ENCODE measurements at regions not wholly inside any gene's neighbourhood (a gene's known extent, or its start where the extent isn't known, plus 50 kb on each side); places are given as distances from the start of the nearest gene placed in this dataset.

DNA sequence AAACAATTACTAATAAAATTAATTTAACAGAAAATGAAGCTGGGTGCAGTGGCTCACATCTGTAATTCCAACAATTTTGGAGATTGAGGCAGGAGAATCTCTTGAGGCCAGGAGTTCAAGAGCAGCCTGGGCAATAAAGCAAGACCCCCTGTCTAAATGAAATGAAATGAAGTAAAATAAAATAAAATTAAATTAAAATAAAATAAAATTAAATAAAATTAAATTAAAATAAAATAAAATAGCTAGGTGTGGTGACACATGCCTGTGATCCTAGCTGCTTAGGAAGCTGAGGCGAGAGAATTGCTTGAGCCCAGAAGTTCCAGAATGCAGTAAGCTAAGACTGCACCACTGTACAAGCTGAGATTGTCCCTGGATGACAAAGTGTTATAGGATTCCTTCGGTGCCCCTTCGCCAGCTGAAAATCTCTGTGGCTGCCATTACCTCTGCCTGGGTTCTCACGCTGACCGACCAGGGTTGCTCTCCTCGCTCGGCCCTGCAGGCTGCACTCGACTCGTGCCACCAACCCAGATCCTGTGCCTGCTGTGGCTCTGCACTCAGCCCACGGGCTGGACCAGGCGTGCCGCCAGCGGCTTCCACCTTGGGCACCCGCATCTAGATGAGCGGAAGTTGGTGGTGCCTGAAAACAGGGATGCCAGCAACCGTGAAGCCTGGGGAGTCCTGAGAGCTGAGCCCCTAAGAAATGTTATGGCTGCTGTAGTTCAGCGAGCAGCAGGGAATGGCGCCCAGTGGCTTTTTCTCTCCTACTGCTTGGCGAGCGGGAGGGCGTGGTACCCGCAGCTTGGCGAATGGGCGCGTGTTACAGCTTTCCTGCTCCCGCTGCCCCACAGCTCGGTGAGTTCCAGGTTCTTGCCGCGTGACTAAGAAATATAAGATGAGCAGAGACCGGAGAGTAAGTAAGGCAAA lies 539.2 kb upstream of the PCDH9 start (continued):
- TF ChIP-seq, protein P1, sequence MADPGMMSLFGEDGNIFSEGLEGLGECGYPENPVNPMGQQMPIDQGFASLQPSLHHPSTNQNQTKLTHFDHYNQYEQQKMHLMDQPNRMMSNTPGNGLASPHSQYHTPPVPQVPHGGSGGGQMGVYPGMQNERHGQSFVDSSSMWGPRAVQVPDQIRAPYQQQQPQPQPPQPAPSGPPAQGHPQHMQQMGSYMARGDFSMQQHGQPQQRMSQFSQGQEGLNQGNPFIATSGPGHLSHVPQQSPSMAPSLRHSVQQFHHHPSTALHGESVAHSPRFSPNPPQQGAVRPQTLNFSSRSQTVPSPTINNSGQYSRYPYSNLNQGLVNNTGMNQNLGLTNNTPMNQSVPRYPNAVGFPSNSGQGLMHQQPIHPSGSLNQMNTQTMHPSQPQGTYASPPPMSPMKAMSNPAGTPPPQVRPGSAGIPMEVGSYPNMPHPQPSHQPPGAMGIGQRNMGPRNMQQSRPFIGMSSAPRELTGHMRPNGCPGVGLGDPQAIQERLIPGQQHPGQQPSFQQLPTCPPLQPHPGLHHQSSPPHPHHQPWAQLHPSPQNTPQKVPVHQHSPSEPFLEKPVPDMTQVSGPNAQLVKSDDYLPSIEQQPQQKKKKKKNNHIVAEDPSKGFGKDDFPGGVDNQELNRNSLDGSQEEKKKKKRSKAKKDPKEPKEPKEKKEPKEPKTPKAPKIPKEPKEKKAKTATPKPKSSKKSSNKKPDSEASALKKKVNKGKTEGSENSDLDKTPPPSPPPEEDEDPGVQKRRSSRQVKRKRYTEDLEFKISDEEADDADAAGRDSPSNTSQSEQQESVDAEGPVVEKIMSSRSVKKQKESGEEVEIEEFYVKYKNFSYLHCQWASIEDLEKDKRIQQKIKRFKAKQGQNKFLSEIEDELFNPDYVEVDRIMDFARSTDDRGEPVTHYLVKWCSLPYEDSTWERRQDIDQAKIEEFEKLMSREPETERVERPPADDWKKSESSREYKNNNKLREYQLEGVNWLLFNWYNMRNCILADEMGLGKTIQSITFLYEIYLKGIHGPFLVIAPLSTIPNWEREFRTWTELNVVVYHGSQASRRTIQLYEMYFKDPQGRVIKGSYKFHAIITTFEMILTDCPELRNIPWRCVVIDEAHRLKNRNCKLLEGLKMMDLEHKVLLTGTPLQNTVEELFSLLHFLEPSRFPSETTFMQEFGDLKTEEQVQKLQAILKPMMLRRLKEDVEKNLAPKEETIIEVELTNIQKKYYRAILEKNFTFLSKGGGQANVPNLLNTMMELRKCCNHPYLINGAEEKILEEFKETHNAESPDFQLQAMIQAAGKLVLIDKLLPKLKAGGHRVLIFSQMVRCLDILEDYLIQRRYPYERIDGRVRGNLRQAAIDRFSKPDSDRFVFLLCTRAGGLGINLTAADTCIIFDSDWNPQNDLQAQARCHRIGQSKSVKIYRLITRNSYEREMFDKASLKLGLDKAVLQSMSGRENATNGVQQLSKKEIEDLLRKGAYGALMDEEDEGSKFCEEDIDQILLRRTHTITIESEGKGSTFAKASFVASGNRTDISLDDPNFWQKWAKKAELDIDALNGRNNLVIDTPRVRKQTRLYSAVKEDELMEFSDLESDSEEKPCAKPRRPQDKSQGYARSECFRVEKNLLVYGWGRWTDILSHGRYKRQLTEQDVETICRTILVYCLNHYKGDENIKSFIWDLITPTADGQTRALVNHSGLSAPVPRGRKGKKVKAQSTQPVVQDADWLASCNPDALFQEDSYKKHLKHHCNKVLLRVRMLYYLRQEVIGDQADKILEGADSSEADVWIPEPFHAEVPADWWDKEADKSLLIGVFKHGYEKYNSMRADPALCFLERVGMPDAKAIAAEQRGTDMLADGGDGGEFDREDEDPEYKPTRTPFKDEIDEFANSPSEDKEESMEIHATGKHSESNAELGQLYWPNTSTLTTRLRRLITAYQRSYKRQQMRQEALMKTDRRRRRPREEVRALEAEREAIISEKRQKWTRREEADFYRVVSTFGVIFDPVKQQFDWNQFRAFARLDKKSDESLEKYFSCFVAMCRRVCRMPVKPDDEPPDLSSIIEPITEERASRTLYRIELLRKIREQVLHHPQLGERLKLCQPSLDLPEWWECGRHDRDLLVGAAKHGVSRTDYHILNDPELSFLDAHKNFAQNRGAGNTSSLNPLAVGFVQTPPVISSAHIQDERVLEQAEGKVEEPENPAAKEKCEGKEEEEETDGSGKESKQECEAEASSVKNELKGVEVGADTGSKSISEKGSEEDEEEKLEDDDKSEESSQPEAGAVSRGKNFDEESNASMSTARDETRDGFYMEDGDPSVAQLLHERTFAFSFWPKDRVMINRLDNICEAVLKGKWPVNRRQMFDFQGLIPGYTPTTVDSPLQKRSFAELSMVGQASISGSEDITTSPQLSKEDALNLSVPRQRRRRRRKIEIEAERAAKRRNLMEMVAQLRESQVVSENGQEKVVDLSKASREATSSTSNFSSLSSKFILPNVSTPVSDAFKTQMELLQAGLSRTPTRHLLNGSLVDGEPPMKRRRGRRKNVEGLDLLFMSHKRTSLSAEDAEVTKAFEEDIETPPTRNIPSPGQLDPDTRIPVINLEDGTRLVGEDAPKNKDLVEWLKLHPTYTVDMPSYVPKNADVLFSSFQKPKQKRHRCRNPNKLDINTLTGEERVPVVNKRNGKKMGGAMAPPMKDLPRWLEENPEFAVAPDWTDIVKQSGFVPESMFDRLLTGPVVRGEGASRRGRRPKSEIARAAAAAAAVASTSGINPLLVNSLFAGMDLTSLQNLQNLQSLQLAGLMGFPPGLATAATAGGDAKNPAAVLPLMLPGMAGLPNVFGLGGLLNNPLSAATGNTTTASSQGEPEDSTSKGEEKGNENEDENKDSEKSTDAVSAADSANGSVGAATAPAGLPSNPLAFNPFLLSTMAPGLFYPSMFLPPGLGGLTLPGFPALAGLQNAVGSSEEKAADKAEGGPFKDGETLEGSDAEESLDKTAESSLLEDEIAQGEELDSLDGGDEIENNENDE (IDR thresholded peaks at IDR 0.05; ENCODE audit: insufficient replicate concordance, low read length): no peak
- TF ChIP-seq SP2 (IDR thresholded peaks at IDR 0.05; ENCODE audit: low read length) (no peak), SP4 (IDR thresholded peaks at IDR 0.05; ENCODE audit: low read length) (no peak), PHF8 (conservative IDR thresholded peaks at IDR 0.05; ENCODE audit: low read depth, low read length) (no peak)

All from H1 (cell line).